A549 (cell line): ENCODE measurements at regions not wholly inside any gene's neighbourhood (a gene's known extent, or its start where the extent isn't known, plus 50 kb on each side); places are given as distances from the start of the nearest gene placed in this dataset.

Experiments
- ATAC-seq, 2 experiments: fragments of 200-7000 bp in 1 of 2; fragments of >200 bp in 1 of 2; cut with Nextera tagmentation in 1 of 2; cut with Tn5 transposase in 1 of 2; 3 replicates each; pipeline versions ENCODE4 v1.8.0 to v1.9.1; 2018 to 2020; ENCODE audit warnings: mild to moderate bottlenecking in 1 of 2, moderate library complexity in 1 of 2
- CTCF ChIA-PET: fragments of 300-600 bp; sonication (Branson Sonifier 250); formaldehyde crosslinking; extraction: SDS; loops from one replicate; lab custom pipeline; 2021; ENCODE audit warnings: antibody characterized with exemption, inconsistent platforms; lab: Yijun Ruan, JAX
- POLR2A ChIA-PET: fragments of 350-600 bp; formaldehyde crosslinking; extraction: SDS; loops from one replicate; lab custom pipeline; 2021; ENCODE audit warnings: antibody characterized with exemption, inconsistent platforms; lab: Yijun Ruan, JAX
- DNase-seq, 2 experiments: peaks; one replicate each; pipeline versions ENCODE4 v3.0.0 to v3.0.0-alpha.2; 2011 to 2016; ENCODE audit warnings: low read depth in 1 of 2, low spot score in 1 of 2
- FAIRE-seq: peaks from 2 replicates; lab custom pipeline; 2011; peaks lifted over from hg19 to GRCh38; lab: Jason Lieb, UNC
- H3K27ac ChIP-seq, 2 experiments: fragments of >200 bp; sonication (Bioruptor Twin); formaldehyde crosslinking; 3 replicates each; pipeline ENCODE4 v1.5.1; 2016 to 2017
- H3K4me1 ChIP-seq: fragments of >200 bp; sonication (Bioruptor Twin); formaldehyde crosslinking; 3 replicates; pipeline ENCODE4 v1.6.1; 2016
- H3K4me2 ChIP-seq: fragments of >200 bp; sonication (Bioruptor Twin); formaldehyde crosslinking; 3 replicates; pipeline ENCODE4 v1.6.1; 2016
- H3K4me3 ChIP-seq: fragments of >200 bp; sonication (Bioruptor Twin); formaldehyde crosslinking; 3 replicates; pipeline ENCODE4 v1.5.1; 2016
- H3K9me3 ChIP-seq: fragments of >200 bp; sonication (Bioruptor Twin); formaldehyde crosslinking; 3 replicates; pipeline ENCODE4 v1.6.1; 2016
- ATOH8 ChIP-seq: fragments of 250-450 bp; sonication (Bioruptor Pico); IDR thresholded peaks from 2 replicates; pipeline ENCODE4 v1.5.0; 2020; ENCODE audit warnings: low read depth, mild to moderate bottlenecking, moderate library complexity
- CBX2 ChIP-seq: fragments of 200-600 bp; sonication (generic); IDR thresholded peaks from 2 replicates; pipeline ENCODE4 v1.6.1; 2016; ENCODE audit warnings: low read depth, mild to moderate bottlenecking, borderline replicate concordance
- EP300 ChIP-seq, 2 experiments: fragments of >200 bp; sonication (Bioruptor Twin); formaldehyde crosslinking; IDR thresholded peaks; 2 replicates in 1 of 2; 3 replicates in 1 of 2; pipeline ENCODE4 v1.6.1; 2016 to 2017
- ESRRA ChIP-seq: fragments of 150-350 bp; IDR thresholded peaks from 2 replicates; pipeline ENCODE4 v1.6.1; 2014; ENCODE audit warnings: mild to moderate bottlenecking, low read length, borderline replicate concordance
- FOSL2 ChIP-seq, 2 experiments: fragments of 450-650 bp in 1 of 2; fragments of >200 bp in 1 of 2; sonication (Bioruptor Twin) in 1 of 2; formaldehyde crosslinking; IDR thresholded peaks; 2 replicates each; pipeline versions ENCODE4 v1.5.0 to v1.6.1; 2016 to 2020; ENCODE audit warnings: mild to moderate bottlenecking in 1 of 2, moderate library complexity in 1 of 2
- GATA3 ChIP-seq: IDR thresholded peaks from 2 replicates; pipeline ENCODE4 v1.6.1; 2012; ENCODE audit warnings: borderline replicate concordance
- HEYL ChIP-seq: fragments of 250-450 bp; sonication (Bioruptor Pico); IDR thresholded peaks from 2 replicates; pipeline ENCODE4 v1.8.0; 2021; ENCODE audit warnings: mild to moderate bottlenecking, moderate library complexity
- HMGXB4 ChIP-seq: fragments of 250-450 bp; sonication (Bioruptor Pico); IDR thresholded peaks from 2 replicates; pipeline ENCODE4 v1.5.0; 2021; ENCODE audit warnings: mild to moderate bottlenecking, moderate library complexity, borderline replicate concordance
- HOXA7 ChIP-seq: fragments of 250-450 bp; sonication (Bioruptor Pico); IDR thresholded peaks from 2 replicates; pipeline ENCODE4 v1.5.0; 2020; ENCODE audit warnings: mild to moderate bottlenecking, moderate library complexity
- JUN ChIP-seq, 2 experiments: fragments of >200 bp; sonication (Bioruptor Twin); formaldehyde crosslinking; IDR thresholded peaks; 2 replicates in 1 of 2; 3 replicates in 1 of 2; pipeline ENCODE4 v1.6.1; 2016 to 2017
- JUNB ChIP-seq: fragments of >200 bp; sonication (Bioruptor Twin); formaldehyde crosslinking; IDR thresholded peaks from 2 replicates; pipeline ENCODE4 v1.6.1; 2016
- MAX ChIP-seq: IDR thresholded peaks from 2 replicates; pipeline ENCODE4 v1.6.1; 2012
- MAZ ChIP-seq: fragments of 150-350 bp; IDR thresholded peaks from 2 replicates; pipeline ENCODE4 v1.6.1; 2014; ENCODE audit warnings: antibody characterized with exemption, low read depth, low read length, borderline replicate concordance
- NPAS2 ChIP-seq: fragments of 250-450 bp; sonication (Bioruptor Pico); IDR thresholded peaks from 2 replicates; pipeline ENCODE4 v1.8.0; 2022; ENCODE audit warnings: mild to moderate bottlenecking, moderate library complexity, borderline replicate concordance
- POLR2AphosphoS2 ChIP-seq: conservative IDR thresholded peaks from 2 replicates; pipeline ENCODE4 v1.6.1; 2012; ENCODE audit warnings: low read length, improper control_type of control experiment, inconsistent platforms
- RAD21 ChIP-seq, 2 experiments: fragments of >200 bp in 1 of 2; sonication (Bioruptor Twin) in 1 of 2; formaldehyde crosslinking in 1 of 2; IDR thresholded peaks in 1 of 2; conservative IDR thresholded peaks in 1 of 2; 2 replicates in 1 of 2; 3 replicates in 1 of 2; pipeline ENCODE4 v1.6.1; 2012 to 2018; ENCODE audit warnings: inconsistent platforms in 1 of 2
- SREBF2 ChIP-seq: fragments of 450-650 bp; IDR thresholded peaks from 2 replicates; pipeline ENCODE4 v1.6.1; 2014; ENCODE audit warnings: mild to moderate bottlenecking, moderate library complexity
- TP53 ChIP-seq: fragments of 250-450 bp; sonication (Bioruptor Pico); IDR thresholded peaks from 2 replicates; pipeline ENCODE4 v1.5.0; 2021; ENCODE audit warnings: mild to moderate bottlenecking, moderate library complexity
- USF2 ChIP-seq: fragments of 450-650 bp; IDR thresholded peaks from 2 replicates; pipeline ENCODE4 v1.6.1; 2014; ENCODE audit warnings: antibody characterized with exemption
- ZC3H11A ChIP-seq: fragments of 450-650 bp; IDR thresholded peaks from 2 replicates; pipeline ENCODE4 v1.6.1; 2014; ENCODE audit warnings: antibody characterized with exemption, mild to moderate bottlenecking
- ZFP36 ChIP-seq: fragments of 450-650 bp; IDR thresholded peaks from 2 replicates; pipeline ENCODE4 v1.6.1; 2014; ENCODE audit warnings: borderline replicate concordance; ENCODE audit not compliant: partially characterized antibody
- ZSCAN20 ChIP-seq: fragments of 250-450 bp; sonication (Bioruptor Pico); IDR thresholded peaks from 2 replicates; pipeline ENCODE4 v1.8.0; 2022; ENCODE audit warnings: mild to moderate bottlenecking, moderate library complexity
- WGBS: methylation state at CpG from one replicate; pipeline ENCODE4 v1.1.6; 2017; ENCODE audit errors: missing lambda C conversion rate; 5-methylcytosine and 5-hydroxymethylcytosine counted together

GRCh38 chr4:151540728-151541388, 131.9 kb downstream of the FHIP1A start:
- Histone ChIP-seq H3K27ac (peak overlapping the region; percentile 56 to 70), H3K4me2 (peak overlapping the region; percentile 69), H3K9me3 (no peaks in the 10 kb centered on the region), H3K4me3 (no peak overlapping the region), H3K4me1 (peaks cover 30% of the 10 kb centered on the region)
- WGBS = 1% methylated on average over 3 of the region's 3 CpGs
- FAIRE-seq (no peak), ATAC-seq (peak; percentile 94 to 97), DNase-seq (peak; percentile 40 to 86)
- POLR2A ChIA-PET = no interaction called here
- TF ChIP-seq NPAS2 (CRISPR knock-in tag) (no peak), SREBF2 (no peak), ZSCAN20 (no peak), ZC3H11A (no peak), MAX (peak; percentile 27; the same call in 1 of the 2 replicates), EP300 (IDR thresholded peaks at IDR 0.05) (no peak), HMGXB4 (CRISPR knock-in tag) (no peak), GATA3 (no peak), FOSL2 (IDR thresholded peaks at IDR 0.05) (peak; percentile 34; the same call in 1 of the 2 replicates), FOSL2 (CRISPR knock-in tag; IDR thresholded peaks at IDR 0.05) (peak; percentile 86), CBX2 (no peak), MAZ (no peak), ATOH8 (CRISPR knock-in tag) (no peak), JUN (IDR thresholded peaks at IDR 0.05) (no peak), TP53 (CRISPR knock-in tag) (no peak), JUNB (peak; percentile 48; the same call in 1 of the 2 replicates), POLR2AphosphoS2 (no peak), USF2 (no peak), ESRRA (no peak), RAD21 (conservative IDR thresholded peaks at IDR 0.05 in 1 of 2, IDR thresholded peaks at IDR 0.05 in 1 of 2) (no peak), HOXA7 (CRISPR knock-in tag) (no peak), HEYL (CRISPR knock-in tag) (no peak)
- CTCF ChIA-PET = interaction anchor here (0.9 to 1.3 kb wide), 3 partner anchors 10 to 179 kb away, joined by 3 to 4 read pairs (median 3); no protein-coding TSS in a partner anchor

GRCh38 chr4:151541389-151542071, 132.6 kb downstream of the FHIP1A start:
- POLR2A ChIA-PET = no interaction called here
- FAIRE-seq = no peak
- H3K4me3 ChIP-seq = no peak overlapping the region
- WGBS = 40% methylated on average over 6 of the region's 6 CpGs
- DNase-seq = peak in 1 of 2 experiments; percentile 11
- peak overlapping the region; percentile 56 to 70 for H3K27ac ChIP-seq
- H3K4me1 ChIP-seq = peaks cover 30% of the 10 kb centered on the region
- TF ChIP-seq ATOH8 (CRISPR knock-in tag) (no peak), ZFP36 (no peak)
- peak overlapping the region; percentile 69 for H3K4me2 ChIP-seq
- CTCF ChIA-PET = interaction anchor here (1.3 kb wide), 2 partner anchors 11 to 179 kb away, joined by 3 to 4 read pairs; no protein-coding TSS in a partner anchor
- H3K9me3 ChIP-seq = no peaks in the 10 kb centered on the region
- peak; percentile 19 to 33; a peak in 4 of 6 replicates for ATAC-seq
